ENCODE measurements at regions not wholly inside any gene's neighbourhood (a gene's known extent, or its start where the extent isn't known, plus 50 kb on each side); places are given as distances from the start of the nearest gene placed in this dataset.
"Not testable (repeated sequence)": the region's sequence is repeated elsewhere in the genome, so short reads cannot be mapped to it uniquely, and the experiment has no call there.

DNA sequence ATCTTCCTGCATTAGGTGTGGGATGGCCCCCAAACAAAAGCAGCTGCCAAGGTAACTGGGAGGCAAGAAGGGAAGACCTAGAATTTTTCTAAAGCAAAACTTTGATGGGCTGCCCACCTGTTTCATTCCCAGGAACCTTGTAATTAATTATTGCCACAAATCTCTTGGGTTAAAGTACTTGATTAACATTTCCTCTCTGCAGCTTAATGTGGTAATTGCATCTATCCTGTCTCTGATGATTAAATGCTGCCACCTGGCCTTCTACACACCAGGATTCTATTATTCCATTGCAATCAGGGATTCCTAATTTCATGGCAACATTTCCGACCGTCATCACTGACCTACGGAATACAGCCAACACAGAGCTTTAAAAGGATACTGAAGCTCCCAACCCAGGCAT lies 68.3 kb upstream of the RC3H1 start (continued):
- TF ChIP-seq, protein P1, sequence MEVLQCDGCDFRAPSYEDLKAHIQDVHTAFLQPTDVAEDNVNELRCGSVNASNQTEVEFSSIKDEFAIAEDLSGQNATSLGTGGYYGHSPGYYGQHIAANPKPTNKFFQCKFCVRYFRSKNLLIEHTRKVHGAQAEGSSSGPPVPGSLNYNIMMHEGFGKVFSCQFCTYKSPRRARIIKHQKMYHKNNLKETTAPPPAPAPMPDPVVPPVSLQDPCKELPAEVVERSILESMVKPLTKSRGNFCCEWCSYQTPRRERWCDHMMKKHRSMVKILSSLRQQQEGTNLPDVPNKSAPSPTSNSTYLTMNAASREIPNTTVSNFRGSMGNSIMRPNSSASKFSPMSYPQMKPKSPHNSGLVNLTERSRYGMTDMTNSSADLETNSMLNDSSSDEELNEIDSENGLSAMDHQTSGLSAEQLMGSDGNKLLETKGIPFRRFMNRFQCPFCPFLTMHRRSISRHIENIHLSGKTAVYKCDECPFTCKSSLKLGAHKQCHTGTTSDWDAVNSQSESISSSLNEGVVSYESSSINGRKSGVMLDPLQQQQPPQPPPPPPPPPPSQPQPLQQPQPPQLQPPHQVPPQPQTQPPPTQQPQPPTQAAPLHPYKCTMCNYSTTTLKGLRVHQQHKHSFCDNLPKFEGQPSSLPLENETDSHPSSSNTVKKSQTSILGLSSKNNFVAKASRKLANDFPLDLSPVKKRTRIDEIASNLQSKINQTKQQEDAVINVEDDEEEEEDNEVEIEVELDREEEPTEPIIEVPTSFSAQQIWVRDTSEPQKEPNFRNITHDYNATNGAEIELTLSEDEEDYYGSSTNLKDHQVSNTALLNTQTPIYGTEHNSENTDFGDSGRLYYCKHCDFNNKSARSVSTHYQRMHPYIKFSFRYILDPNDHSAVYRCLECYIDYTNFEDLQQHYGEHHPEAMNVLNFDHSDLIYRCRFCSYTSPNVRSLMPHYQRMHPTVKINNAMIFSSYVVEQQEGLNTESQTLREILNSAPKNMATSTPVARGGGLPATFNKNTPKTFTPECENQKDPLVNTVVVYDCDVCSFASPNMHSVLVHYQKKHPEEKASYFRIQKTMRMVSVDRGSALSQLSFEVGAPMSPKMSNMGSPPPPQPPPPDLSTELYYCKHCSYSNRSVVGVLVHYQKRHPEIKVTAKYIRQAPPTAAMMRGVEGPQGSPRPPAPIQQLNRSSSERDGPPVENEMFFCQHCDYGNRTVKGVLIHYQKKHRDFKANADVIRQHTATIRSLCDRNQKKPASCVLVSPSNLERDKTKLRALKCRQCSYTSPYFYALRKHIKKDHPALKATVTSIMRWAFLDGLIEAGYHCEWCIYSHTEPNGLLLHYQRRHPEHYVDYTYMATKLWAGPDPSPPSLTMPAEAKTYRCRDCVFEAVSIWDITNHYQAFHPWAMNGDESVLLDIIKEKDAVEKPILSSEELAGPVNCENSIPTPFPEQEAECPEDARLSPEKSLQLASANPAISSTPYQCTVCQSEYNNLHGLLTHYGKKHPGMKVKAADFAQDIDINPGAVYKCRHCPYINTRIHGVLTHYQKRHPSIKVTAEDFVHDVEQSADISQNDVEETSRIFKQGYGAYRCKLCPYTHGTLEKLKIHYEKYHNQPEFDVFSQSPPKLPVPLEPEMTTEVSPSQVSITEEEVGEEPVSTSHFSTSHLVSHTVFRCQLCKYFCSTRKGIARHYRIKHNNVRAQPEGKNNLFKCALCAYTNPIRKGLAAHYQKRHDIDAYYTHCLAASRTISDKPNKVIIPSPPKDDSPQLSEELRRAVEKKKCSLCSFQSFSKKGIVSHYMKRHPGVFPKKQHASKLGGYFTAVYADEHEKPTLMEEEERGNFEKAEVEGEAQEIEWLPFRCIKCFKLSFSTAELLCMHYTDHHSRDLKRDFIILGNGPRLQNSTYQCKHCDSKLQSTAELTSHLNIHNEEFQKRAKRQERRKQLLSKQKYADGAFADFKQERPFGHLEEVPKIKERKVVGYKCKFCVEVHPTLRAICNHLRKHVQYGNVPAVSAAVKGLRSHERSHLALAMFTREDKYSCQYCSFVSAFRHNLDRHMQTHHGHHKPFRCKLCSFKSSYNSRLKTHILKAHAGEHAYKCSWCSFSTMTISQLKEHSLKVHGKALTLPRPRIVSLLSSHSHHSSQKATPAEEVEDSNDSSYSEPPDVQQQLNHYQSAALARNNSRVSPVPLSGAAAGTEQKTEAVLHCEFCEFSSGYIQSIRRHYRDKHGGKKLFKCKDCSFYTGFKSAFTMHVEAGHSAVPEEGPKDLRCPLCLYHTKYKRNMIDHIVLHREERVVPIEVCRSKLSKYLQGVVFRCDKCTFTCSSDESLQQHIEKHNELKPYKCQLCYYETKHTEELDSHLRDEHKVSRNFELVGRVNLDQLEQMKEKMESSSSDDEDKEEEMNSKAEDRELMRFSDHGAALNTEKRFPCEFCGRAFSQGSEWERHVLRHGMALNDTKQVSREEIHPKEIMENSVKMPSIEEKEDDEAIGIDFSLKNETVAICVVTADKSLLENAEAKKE (CRISPR knock-in tag; IDR thresholded peaks at IDR 0.05): no peak

DNA sequence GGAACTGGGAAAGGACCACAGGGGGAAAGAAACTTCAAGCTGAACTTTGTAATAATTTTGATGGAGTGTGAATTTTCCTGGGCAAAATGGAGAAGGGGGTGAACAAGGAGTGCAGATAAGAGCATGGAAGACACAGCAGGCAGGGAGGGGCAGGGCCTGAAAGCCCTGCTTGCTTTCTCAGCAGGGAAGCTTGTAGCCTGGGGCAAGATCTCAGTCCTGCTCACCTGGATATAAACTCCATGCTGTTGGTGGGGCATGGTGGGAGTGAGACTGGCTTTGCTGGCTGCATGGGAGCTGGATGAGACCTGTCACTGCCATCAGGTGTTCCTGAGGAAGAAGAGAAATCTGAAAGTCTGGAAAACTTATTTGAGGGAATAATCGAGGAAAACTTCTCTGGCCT lies 58.7 kb upstream of the RC3H1 start:
- no peak for DNase-seq (ENCODE audit: low spot score)
- H3K4me1 ChIP-seq (ENCODE audit: insufficient read depth): no peaks in the 10 kb centered on the region
- H3K36me3 ChIP-seq (ENCODE audit: insufficient read depth): no peaks in the 10 kb centered on the region
- H3K27me3 ChIP-seq (ENCODE audit: insufficient read depth): no peaks in the 10 kb centered on the region
- H3K4me3 ChIP-seq: no peak overlapping the region
- no peaks in the 10 kb centered on the region; the same call in 2 of the 3 replicates for H3K9me3 Mint-ChIP-seq
- ATAC-seq: peak; percentile 64
- peak overlapping the region; percentile 15; the same call in 1 of the 2 replicates for H3K27ac Mint-ChIP-seq
- H3K9me2 ChIP-seq (ENCODE audit: insufficient read depth): no peaks in the 10 kb centered on the region
- no peaks in the 10 kb centered on the region for H3K27me3 Mint-ChIP-seq (ENCODE audit: insufficient read depth, low read depth, poor library complexity)
- H3K36me3 Mint-ChIP-seq (ENCODE audit: low read depth): no peaks in the 10 kb centered on the region
- peaks cover 21% of the 10 kb centered on the region for H3K4me1 Mint-ChIP-seq
- H4K20me1 ChIP-seq (replicated peaks; ENCODE audit: insufficient read depth): no peaks in the 10 kb centered on the region
- TF ChIP-seq STAT1 (IDR thresholded peaks at IDR 0.05; ENCODE audit: unreplicated experiment): no peak
- no peak for TF ChIP-seq ZNF331 (CRISPR knock-in tag; IDR thresholded peaks at IDR 0.05; ENCODE audit: low read depth)
- no peaks in the 10 kb centered on the region for H3F3A ChIP-seq (replicated peaks; ENCODE audit: low read depth)
- no peak overlapping the region for H3K4me2 ChIP-seq
- H3K4me3 Mint-ChIP-seq: no peak overlapping the region
- H3K27ac ChIP-seq (ENCODE audit: low read depth): no peak overlapping the region
- H2AFZ ChIP-seq: peak overlapping the region; percentile 83; the same call in 1 of the 2 replicates
- H3K79me2 ChIP-seq (replicated peaks; ENCODE audit: insufficient read depth): no peaks in the 10 kb centered on the region

DNA sequence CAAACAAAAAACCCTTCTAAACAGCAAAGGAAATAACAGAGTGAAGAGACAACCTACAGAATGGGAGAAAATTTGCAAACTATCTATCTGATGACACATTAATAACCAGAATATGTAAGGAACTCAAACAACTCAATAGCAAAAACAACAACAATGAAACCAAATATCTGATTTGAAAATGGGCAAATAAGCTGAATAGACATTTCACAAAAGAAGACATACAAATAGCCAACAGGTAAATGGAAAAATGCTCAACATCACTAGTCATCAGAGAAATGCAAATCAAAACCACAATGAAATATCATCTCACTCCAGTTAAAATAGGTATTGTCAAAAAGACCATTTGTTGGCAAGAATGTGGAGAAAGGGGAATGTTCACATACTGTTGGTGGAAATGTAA lies 57.6 kb upstream of the RC3H1 start:
- no peak overlapping the region for H3K4me2 ChIP-seq
- Mint-ChIP-seq H3K4me1 (peaks cover 21% of the 10 kb centered on the region), H3K27ac (no peak overlapping the region), H3K27me3 (ENCODE audit: insufficient read depth, low read depth, poor library complexity) (peaks cover 1% of the 10 kb centered on the region), H3K4me3 (no peak overlapping the region), H3K9me3 (no peaks in the 10 kb centered on the region), H3K36me3 (ENCODE audit: low read depth) (no peaks in the 10 kb centered on the region)
- H3K9me2 ChIP-seq (ENCODE audit: insufficient read depth): no peaks in the 10 kb centered on the region
- H2AFZ ChIP-seq: no peak overlapping the region
- ATAC-seq (no peak), DNase-seq (ENCODE audit: low spot score) (no peak)
- TF ChIP-seq JUNB (IDR thresholded peaks at IDR 0.05; ENCODE audit: unreplicated experiment): no peak
- TF ChIP-seq POLR2AphosphoS5 (IDR thresholded peaks at IDR 0.05; ENCODE audit: low read depth): no peak
- no peaks in the 10 kb centered on the region for H3K4me1 ChIP-seq (ENCODE audit: insufficient read depth)
- H3K79me2 ChIP-seq (replicated peaks; ENCODE audit: insufficient read depth): no peaks in the 10 kb centered on the region
- no peak overlapping the region for H3K4me3 ChIP-seq
- H3F3A ChIP-seq (replicated peaks; ENCODE audit: low read depth): no peaks in the 10 kb centered on the region
- H4K20me1 ChIP-seq (replicated peaks; ENCODE audit: insufficient read depth): no peaks in the 10 kb centered on the region
- no peaks in the 10 kb centered on the region for H3K36me3 ChIP-seq (ENCODE audit: insufficient read depth)
- no peaks in the 10 kb centered on the region for H3K27me3 ChIP-seq (ENCODE audit: insufficient read depth)
- H3K27ac ChIP-seq (ENCODE audit: low read depth): no peak overlapping the region

DNA sequence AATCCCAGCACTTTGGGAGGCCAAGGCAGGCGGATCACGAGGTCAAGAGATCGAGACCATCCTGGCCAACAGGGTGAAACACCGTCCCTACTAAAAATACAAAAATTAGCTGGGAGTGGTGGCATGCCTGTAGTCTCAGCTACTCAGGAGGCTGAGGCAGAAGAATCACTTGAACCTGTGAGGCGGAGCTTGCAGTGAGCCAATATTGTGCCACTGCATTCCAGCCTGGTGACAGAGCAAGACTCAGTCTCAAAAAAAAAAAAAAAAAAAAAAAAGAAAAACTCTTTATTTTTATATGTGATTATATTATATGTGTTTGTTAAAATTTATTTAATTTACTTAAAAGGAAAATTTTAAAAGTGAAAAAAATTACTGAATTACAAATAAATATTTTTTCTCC lies 56.8 kb upstream of the RC3H1 start:
- not testable (repeated sequence) for H3K27ac Mint-ChIP-seq; H4K20me1 ChIP-seq (replicated peaks; ENCODE audit: insufficient read depth); H3K4me3 ChIP-seq; H3K9me2 ChIP-seq (ENCODE audit: insufficient read depth); H3K4me1 ChIP-seq (ENCODE audit: insufficient read depth); H3K4me2 ChIP-seq; H2AFZ ChIP-seq; H3K9me3 Mint-ChIP-seq; H3K4me3 Mint-ChIP-seq; H3K27me3 Mint-ChIP-seq (ENCODE audit: insufficient read depth, low read depth, poor library complexity); ATAC-seq; H3K27me3 ChIP-seq (ENCODE audit: insufficient read depth); H3K36me3 Mint-ChIP-seq (ENCODE audit: low read depth); H3K27ac ChIP-seq (ENCODE audit: low read depth); H3K36me3 ChIP-seq (ENCODE audit: insufficient read depth); DNase-seq (ENCODE audit: low spot score); H3F3A ChIP-seq (replicated peaks; ENCODE audit: low read depth); H3K79me2 ChIP-seq (replicated peaks; ENCODE audit: insufficient read depth)
- H3K4me1 Mint-ChIP-seq: peaks cover 21% of the 10 kb centered on the region

Data from GM23338 (cell line).